NCI-H2081 treated with DMSO at 0.1 percent for 48 hours (cell line): ENCODE measurements at regions not wholly inside any gene's neighbourhood (a gene's known extent, or its start where the extent isn't known, plus 50 kb on each side); places are given as distances from the start of the nearest gene placed in this dataset.
"Not testable (repeated sequence)": the region's sequence is repeated elsewhere in the genome, so short reads cannot be mapped to it uniquely, and the experiment has no call there.

Source experiments
- DNase-seq: peaks from one replicate; lab custom pipeline; 2025; lab: John Stamatoyannopoulos, UW

DNA sequence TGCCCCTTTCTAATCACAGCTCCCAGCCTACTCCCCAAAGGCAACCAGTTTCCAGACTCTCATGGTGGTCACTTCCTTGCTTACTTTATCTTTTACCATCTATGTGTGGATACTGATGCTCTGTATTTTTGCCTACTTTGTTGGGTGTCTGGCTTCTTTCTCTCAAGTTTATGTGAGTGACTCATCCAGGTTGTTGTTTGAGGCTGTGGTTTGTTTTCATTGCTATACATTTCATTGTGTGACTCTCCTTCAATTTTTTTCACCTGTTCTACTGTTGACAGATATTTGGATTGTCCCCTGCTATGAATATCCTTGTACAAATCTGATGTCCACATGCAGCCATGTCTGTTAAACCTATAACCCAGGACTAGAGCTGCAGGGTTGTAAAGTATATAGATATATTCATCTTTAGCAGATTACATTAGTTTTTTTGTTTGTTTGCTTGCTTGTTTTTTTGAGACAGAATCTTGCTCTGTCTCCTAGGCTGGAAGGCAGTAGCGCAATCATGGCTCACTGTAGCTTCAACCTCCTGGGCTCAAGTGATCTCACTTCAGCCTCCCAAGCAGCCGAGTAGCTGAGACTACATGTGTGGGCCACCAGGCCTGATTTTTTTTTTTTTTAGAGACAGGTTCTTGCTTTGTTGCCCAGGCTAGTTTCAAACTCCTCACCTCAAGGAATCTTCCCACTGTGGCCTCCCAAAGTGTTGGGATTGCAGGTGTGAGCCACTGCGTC lies 72.9 kb upstream of the EEF1E1 start:
- no peak for DNase-seq

DNA sequence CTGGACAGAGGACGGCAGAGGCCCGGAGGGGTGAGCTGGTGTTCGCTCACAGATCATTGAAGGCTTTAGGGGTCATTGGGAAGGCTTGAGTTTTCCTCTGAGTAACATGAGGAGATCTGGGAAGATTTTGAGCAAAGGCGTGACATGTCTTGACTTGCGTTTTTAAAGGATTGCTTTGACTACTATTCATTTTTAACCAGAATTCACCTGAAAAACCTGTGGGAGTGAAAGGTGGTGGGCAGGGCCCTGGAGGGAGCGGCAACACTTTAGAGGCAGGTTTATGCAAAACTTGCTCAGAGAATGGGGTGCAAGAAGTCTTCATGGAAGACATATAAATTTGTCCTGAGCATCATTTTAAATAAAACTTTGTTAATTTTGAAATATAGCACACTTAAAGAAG lies 72.2 kb upstream of the EEF1E1 start:
- no peak for DNase-seq

DNA sequence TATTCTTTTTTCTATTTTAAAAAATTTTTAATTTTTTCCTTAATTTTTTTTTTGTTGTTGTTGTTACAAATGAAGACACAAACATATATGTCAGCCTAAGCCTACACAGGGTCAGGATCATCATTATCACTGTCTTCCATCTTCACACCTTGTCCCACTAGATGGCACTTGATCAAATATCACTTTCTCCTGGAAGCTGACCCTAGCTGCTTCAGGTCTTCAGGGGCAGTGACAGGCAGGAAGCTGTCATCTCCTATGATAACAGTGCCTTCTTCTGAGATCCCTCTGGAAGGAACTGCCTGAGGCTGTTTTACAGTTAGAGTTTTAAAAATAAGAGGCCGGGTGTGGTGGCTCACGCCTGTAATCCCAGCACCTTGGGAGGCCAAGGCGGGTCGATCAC lies 70.2 kb upstream of the EEF1E1 start:
- no peak for DNase-seq

DNA sequence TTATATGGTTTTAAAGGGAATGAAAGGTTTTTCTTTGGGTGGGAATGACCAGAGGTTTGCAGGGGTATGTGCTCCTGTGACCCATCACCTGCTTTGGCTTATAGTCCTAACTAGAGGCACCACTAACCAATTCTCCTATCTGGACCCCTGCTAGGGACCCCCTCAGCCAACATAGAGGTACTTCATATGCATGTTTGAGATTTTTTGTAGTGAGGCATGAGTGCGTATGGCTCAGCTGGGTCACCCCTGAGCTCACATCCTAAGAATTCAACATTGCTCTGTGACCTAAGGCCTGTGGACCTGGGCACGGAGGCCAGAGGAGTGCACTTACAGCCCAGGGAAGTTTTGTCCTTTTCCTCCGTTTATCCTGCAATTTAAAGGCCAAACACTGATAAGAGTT lies 68.4 kb upstream of the EEF1E1 start:
- no peak for DNase-seq

DNA sequence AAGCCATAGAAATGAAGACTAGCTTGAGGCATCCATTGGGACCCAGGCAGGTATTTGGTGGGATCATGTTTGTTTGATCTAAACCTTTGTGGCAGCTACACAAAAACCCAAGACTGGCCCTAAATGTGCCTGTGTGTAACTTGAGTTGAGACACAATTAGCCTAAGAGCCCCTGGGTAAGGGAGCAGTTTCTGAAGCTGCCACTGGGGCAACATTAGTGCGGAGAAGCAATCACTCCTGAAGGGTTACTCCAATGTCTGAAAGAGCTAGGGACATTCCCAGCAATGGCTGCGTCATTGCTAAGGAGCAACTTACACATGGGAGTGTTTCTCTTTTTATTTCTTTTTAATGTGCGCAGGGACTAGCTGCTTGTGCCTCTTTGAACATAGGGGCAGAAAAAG lies 67.9 kb upstream of the EEF1E1 start:
- DNase-seq, result no peak

DNA sequence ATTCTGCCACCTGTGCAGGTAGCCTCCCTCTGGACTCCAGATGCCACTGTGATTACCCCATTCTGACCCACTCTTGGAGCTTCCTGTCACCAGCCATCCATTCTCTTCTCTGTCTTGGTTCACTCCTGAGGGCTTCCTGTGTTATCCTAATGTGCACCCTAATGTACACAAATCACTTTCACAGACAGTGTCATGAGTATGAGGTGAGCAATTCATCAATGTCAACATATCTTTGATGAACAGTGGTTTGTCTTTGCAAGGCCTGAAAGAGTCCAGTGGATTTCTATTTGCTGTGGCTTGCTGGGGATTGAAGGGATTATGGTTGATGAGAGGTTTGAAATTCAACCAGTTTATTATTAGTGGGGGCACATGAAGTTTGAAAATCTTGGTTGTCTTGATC lies 63.8 kb upstream of the EEF1E1 start:
- DNase-seq, result no peak

DNA sequence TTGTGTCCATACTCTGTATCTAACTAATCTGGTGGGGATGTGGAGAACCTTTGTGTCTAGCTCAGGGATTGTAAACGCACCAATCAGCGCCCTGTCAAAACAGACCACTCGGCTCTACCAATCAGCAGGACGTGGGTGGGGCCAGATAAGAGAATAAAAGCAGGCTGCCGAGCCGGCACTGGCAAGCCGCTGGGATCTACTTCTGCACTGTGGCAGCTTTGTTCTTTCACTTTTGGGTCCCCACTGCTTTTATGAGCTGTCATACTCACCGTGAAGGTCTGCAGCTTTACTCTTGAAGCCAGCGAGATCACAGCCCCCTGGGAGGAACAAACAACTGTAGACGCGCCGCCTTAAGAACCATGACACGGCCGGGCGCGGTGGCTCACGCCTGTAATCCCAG lies 62.7 kb upstream of the EEF1E1 start:
- DNase-seq, result not testable (repeated sequence)

DNA sequence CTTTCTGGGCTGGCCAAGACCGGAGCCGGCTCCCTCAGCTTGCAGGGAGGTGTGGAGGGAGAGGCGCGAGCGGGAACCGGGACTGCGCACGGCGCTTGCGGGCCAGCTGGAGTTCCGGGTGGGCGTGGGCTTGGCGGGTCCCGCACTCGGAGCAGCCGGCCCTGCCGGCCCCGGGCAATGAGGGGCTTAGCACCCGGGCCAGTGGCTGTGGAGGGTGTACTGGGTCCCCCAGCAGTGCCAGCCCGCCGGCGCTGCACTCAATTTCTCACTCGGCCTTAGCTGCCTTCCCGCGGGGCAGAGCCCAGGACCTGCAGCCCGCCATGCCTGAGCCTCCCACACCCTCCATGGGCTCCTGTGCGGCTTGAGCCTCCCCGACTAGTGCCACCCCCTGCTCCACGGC lies 61.9 kb upstream of the EEF1E1 start:
- not testable (repeated sequence) for DNase-seq

DNA sequence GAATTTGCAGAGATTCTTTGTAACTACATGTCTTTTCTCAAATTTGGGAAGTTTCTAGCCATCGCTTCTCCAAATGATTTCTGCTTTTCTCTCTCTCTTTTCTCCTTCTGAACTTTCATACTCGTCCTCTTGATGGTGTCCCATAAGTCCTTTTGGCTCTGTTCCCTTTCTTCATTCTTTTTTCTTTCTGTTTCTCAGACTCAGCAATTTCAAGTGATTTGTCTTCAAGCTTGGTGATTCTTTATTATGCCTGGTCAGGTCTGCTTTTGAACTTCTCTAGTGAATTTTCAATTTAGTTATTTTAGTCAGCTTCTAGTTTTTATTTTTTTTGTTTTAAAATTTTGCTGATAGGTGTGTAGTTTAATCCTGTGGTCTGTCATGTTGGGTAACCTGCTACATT lies 57.6 kb upstream of the EEF1E1 start:
- no peak for DNase-seq

DNA sequence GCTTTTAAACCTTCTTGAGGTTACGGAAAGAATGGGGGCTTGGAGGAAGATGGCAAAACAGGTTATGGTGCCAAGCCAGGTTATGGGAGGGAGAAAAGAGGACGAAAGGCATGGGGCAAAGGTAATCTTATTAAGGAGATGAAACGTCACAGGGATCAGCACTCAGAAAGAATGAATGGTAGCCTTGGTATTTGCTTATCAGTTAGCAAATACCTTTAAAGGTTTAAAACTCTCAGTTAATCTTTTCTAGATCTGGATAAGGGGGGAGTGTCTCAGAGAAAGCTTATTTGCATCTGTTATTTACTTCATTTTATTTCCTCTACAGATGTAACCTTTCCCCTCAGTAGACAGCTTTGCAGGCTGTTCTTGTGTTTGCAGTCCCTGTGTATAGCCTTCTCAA lies 55.5 kb upstream of the EEF1E1 start:
- no peak for DNase-seq

DNA sequence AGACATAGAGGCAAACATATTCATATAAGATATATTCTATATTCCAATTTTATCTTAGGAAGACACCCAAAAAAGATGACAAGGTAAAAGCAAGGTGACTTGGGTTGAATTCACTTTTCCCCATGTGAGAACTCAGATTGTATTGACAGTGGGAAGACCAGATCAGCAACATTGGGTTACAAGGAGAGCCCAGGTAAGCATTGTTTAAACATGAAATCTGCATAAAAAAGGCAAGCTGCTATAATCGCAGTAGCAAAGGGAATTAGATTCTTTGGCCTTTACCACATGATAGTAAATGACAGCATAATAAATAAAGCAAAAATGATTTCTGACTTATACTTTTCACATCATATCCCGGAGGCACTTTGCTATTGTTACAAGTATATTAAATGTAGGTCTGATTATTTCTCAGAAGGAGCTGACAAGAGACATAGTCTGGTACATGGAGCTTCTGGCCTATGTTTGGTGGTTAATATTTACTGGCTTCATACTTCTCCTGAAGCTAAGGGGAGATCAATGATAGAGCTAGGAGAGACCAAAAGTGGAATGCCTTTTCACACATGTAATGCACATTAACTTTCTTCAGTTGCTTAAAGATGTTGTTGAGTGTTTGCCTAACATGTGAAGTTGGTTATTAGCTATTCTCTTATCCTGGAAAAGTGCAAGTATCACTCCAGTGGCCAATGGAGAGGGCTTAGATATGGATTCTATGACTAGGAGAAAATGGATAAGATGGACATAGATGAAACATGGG lies 53.1 kb upstream of the EEF1E1 start:
- DNase-seq, result no peak
